ENCODE measurements at regions not wholly inside any gene's neighbourhood (a gene's known extent, or its start where the extent isn't known, plus 50 kb on each side); places are given as distances from the start of the nearest gene placed in this dataset.

DNA sequence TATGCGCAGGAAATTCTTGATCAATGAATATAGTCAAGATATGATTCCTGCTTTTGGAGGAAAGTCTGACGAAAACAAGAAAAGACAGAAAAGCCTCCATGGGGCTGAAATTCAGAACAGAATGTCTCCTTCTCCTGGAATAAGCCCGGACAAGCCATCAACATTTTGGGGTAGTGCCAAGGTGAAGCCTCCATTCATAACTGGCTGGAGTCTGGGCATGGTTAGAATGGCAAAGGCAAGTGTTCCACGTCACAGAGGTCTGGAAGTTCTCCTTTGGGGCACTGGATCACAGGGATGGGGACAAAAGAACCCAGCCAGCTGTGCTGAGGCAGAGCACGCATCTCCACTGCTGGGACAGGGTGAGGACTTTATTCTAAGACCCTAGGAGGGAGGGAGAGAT lies 505.7 kb downstream of the CMPK2 start:
- H3K4me3 Mint-ChIP-seq, result no peak overlapping the region
- no peak overlapping the region for H2AK5ac ChIP-seq (ENCODE audit: insufficient read length, low read length)
- no peak overlapping the region for H2BK15ac ChIP-seq (ENCODE audit: low read depth, low read length)
- no peak overlapping the region for H3K56ac ChIP-seq (ENCODE audit: insufficient read length, low read depth, low read length)
- no peaks in the 10 kb centered on the region for H3K4me1 ChIP-seq (ENCODE audit: insufficient read depth, low read length)
- TF ChIP-seq, protein P1, sequence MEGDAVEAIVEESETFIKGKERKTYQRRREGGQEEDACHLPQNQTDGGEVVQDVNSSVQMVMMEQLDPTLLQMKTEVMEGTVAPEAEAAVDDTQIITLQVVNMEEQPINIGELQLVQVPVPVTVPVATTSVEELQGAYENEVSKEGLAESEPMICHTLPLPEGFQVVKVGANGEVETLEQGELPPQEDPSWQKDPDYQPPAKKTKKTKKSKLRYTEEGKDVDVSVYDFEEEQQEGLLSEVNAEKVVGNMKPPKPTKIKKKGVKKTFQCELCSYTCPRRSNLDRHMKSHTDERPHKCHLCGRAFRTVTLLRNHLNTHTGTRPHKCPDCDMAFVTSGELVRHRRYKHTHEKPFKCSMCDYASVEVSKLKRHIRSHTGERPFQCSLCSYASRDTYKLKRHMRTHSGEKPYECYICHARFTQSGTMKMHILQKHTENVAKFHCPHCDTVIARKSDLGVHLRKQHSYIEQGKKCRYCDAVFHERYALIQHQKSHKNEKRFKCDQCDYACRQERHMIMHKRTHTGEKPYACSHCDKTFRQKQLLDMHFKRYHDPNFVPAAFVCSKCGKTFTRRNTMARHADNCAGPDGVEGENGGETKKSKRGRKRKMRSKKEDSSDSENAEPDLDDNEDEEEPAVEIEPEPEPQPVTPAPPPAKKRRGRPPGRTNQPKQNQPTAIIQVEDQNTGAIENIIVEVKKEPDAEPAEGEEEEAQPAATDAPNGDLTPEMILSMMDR (conservative IDR thresholded peaks at IDR 0.05), result no peak
- H3K36me3 Mint-ChIP-seq (ENCODE audit: insufficient read depth in 1 of 3, low read depth in 3 of 3), result no peaks in the 10 kb centered on the region
- H4K8ac ChIP-seq (replicated peaks; ENCODE audit: insufficient read length, low read depth, low read length), result no peak overlapping the region
- H4K5ac ChIP-seq (ENCODE audit: insufficient read length, low read depth, low read length), result no peak overlapping the region
- no peaks in the 10 kb centered on the region for H3K79me2 ChIP-seq (ENCODE audit: insufficient read depth, low read length)
- H3K27ac Mint-ChIP-seq, result no peak overlapping the region
- H3K4me1 Mint-ChIP-seq, result no peaks in the 10 kb centered on the region; a peak in 1 of 4 replicates
- H3K4me2 ChIP-seq (ENCODE audit: insufficient read depth, insufficient read length, low read length), result no peak overlapping the region
- H2BK5ac ChIP-seq (ENCODE audit: insufficient read length, low read length), result no peak overlapping the region
- WGBS (ENCODE audit: extremely low coverage, insufficient read length, low lambda C conversion rate), result no CpG with 5 or more reads among the region's 5 CpGs
- H3K23me2 ChIP-seq (ENCODE audit: insufficient read length, low read depth, low read length, poor library complexity, severe bottlenecking), result no peaks in the 10 kb centered on the region
- H3K79me1 ChIP-seq (ENCODE audit: insufficient read depth, low read depth, low read length, poor library complexity, severe bottlenecking), result no peaks in the 10 kb centered on the region
- H4K91ac ChIP-seq (ENCODE audit: insufficient read length, low read depth, low read length), result no peak overlapping the region
- H2BK120ac ChIP-seq (ENCODE audit: low read depth, low read length, poor library complexity, severe bottlenecking), result no peak overlapping the region
- H3K4ac ChIP-seq (ENCODE audit: low read depth, low read length), result no peak overlapping the region
- H3K27ac ChIP-seq (ENCODE audit: insufficient read length, low read depth, low read length), result no peak overlapping the region
- H3K27me3 Mint-ChIP-seq (ENCODE audit: low read depth), result peaks cover 2% of the 10 kb centered on the region; the same call in 1 of the 2 replicates
- no peak for DNase-seq
- H3K27me3 ChIP-seq (ENCODE audit: insufficient read depth, low read length), result no peaks in the 10 kb centered on the region
- no peak overlapping the region for H2BK12ac ChIP-seq (ENCODE audit: insufficient read length, low read depth, low read length)
- H3K9ac ChIP-seq (ENCODE audit: extremely low read depth, insufficient read length, low read length), result no peak overlapping the region
- H3K9me3 ChIP-seq (ENCODE audit: control insufficient read depth, low read depth, low read length), result no peaks in the 10 kb centered on the region
- H3K14ac ChIP-seq (ENCODE audit: insufficient read depth, low read length), result no peak overlapping the region
- no peak overlapping the region for H3K18ac ChIP-seq (ENCODE audit: insufficient read length, low read depth, low read length)
- H3K23ac ChIP-seq (ENCODE audit: insufficient read length, low read depth, low read length), result no peak overlapping the region
- H2AFZ ChIP-seq (ENCODE audit: low read length), result no peak overlapping the region
- H3T11ph ChIP-seq (ENCODE audit: low read length), result no peak overlapping the region
- no peaks in the 10 kb centered on the region; a peak in 1 of 5 replicates for H3K9me3 Mint-ChIP-seq
- no peaks in the 10 kb centered on the region for H4K20me1 ChIP-seq (ENCODE audit: control insufficient read depth, insufficient read depth, insufficient read length)
- H2BK20ac ChIP-seq (ENCODE audit: low read depth, low read length, poor library complexity, severe bottlenecking), result no peak overlapping the region

Measured in H9 (cell line).